GM19351 (cell line): ENCODE measurements at regions not wholly inside any gene's neighbourhood (a gene's known extent, or its start where the extent isn't known, plus 50 kb on each side); places are given as distances from the start of the nearest gene placed in this dataset.

ENCODE experiments used
- ATAC-seq: cut with Tn5 transposase; IDR thresholded peaks from one replicate; pipeline ENCODE4 v1.9.1; 2021; ENCODE audit warnings: mild to moderate bottlenecking, moderate library complexity; ENCODE audit not compliant: unreplicated experiment

DNA sequence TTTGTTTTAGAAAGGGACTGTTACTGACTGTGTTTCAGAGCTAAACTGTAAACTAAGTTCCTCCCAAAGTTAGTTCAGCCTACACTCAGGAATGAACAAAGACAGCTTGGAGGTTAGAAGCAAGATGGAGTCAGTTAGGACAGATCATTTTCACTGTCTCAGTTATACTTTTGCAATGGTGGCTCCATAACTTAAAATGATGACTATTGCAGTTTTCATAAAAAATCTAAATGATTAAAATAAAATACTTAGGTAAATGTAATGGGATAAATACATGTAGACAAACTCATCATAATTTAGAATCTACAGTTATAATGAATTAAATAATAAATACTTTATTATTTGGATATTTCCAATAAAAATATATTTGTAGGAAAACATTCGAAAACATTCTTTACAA, 590.6 kb downstream of the EPHA7 start:
- ATAC-seq, result no peak

DNA sequence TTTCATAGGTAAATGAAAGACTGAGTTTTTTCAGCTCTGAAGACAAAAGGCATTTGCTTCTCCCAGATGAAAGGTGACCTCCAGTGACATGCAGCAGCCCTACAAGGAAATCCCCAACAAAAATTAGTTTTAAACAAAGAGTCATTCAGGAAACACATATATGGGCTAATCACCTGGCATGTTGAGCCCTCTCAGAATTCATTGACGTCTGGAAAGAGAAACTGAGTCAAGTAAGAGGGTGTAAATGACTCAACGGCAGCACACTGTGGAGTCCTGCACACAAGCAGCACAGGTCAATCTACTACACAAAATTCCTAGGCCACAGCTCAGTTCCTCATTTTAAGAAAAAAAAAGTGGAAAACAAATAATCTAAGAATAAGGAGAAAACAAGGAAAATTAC, 592.3 kb downstream of the EPHA7 start:
- no peak for ATAC-seq

DNA sequence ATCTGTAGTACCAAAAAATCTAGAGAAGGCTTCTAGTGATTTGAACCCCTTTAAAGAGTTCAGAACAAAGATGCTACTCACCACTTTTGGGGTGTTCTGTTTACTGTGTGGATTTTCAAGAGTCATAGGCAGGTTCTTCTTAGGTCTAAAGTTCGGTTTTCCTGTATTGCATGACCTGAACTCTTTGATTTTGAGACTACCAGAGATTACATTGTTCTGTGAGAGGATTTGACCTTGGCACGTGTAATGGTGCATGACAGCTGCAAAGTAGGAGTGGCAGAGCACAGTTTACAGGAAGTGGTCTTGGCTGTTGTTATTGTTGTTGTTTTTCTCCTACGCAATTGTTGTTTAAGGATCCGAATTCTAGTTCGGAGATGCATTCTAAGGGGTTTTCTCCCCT, 592.7 kb downstream of the EPHA7 start:
- no peak for ATAC-seq

DNA sequence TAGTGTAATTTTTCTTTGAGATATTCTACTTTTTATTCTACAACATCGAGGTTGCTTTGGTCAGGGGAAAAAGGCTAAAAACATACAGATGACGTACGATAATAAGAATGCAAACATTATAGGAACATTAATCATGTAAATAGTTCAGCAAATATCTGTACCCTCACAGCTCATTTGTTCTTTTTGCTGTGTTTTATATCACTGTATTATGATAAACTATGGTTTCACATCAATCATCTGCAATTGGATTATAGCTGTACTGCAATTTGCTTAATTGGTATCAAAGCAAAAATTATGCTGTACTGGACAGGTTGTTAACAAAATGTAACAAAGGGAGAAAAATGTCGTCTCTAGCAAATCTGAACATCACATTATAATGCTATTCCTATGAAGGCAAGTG, 597.1 kb downstream of the EPHA7 start:
- no peak for ATAC-seq

DNA sequence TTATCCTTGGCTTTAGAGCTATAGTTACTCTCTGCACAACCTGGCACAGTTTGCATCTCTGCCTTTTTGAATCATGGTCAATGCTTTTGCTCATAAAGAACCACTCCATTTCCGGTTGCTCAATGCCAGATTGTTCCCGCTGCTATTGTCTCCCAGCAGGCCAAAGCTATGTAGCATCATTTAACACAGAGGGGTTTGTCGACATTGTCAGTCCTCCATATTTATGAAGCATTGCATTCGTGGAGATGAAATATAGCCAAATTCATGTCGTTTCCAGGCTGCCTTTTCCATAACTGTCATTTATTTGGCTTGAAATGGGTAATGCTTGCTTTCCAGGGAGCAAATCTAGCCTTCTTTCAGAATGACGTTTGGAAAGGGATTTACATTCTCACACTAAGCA, 598.8 kb downstream of the EPHA7 start:
- no peak for ATAC-seq

DNA sequence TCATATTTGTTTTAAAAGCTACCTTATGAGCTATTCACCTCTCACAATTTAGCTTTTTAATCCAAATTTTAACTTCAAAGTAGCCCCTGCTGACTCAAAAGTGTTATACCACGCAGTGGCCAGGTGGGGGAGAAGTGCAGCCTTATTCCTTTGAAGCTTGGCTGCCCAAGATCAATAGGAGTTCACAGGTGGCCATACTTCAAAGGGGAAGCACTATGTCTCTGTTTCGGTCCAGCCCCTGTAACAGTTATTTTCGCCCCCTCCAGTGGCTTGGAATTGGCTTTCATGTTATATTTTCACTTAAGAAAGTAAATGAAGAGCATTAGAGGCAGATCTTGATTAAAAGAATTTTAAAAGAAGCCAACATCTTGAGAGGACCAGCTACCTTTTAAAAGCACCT, 608.4 kb downstream of the EPHA7 start:
- peak; percentile 100 for ATAC-seq

DNA sequence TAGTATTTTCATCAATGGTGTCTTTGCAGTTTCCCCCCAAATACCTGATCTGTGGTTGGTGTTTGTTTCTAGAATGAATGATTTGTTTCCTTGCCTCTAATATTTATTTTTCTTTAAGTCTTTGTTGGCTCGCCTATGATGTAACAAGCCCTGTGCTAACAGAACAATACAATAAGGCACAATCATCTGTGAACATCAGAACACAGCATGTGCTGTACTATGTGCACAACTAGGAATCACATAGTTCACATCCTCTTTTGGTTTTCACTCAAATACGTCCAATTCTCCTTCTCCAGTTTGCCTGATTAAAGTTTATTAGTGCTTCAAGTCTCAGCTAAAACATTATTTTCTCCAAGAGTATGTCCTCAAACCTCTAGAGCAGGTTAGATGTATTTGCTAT, 613.1 kb downstream of the EPHA7 start:
- no peak for ATAC-seq

DNA sequence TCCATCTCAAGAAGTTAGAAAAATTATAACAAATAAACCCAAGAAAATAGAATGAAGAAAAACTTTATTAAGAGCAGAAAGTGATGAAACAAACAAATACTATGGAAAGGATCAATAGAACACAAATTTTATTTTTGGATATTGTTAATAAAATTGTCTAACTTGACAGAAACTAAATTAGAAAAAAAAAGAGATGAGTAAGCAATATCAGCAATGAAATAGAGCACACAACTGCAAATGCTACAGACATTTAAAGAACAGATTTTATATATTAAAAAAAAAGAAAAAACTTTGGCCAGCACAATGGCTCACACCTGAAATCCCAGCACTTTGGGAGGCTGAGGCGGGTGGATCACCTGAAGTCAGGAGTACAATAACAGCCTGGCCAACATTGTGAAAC, 628.0 kb downstream of the EPHA7 start:
- no peak for ATAC-seq

DNA sequence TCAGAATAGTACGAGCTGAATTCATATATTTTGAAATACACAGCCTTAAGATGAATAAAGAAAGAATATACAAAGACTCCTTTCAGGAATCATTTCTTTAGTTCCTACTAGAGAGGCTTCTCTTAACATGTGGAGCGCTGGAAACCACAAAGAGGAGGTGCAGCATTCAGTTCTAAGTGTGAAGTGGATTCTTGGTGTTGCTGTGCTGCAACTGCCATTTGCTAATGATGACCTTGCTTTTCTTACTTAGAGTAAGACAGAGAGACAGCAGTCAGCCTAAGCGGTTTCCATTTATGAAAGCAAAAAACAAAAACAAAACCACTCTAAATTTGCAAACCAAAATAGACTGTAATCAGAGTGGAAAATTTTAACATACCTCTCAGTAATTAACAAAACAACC, 629.0 kb downstream of the EPHA7 start:
- no peak for ATAC-seq

DNA sequence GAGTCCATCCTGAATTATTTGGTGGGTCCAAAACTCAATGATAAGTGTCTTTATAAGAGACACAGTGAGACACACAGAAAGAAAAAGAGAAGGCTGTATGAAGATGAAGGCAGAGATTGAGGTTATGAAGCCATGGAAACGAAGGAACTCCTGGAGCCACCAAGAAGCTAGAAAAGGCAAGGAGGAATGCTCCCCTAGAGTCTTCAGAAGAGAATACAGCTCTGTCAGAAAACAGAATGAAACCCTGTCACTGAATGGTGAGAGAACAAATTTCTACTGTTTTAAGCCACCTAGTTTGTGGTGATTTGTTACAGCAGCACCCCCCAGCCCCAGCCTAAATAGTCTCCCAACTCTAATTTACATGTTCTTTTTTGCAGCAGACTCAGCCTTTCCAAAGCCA, 635.1 kb downstream of the EPHA7 start:
- no peak for ATAC-seq

DNA sequence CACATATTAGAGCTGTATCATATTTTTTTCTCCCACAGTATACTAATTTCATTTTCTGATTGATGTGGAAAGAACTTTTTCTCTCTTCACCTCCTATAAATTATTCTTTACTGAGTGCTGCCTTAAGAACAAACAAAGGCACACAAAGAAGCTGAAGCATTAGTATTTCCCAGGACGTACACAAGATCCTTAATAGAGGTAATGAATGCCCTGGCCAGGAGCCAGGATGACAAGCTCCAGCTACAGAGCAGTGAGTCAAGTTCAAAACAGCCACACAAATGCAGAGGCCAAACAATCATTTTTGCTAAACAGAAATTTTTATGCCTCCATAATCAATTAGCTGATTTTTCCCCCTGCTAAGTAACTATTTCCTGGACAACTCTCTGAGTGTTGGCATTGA, 639.6 kb downstream of the EPHA7 start:
- ATAC-seq, result no peak

DNA sequence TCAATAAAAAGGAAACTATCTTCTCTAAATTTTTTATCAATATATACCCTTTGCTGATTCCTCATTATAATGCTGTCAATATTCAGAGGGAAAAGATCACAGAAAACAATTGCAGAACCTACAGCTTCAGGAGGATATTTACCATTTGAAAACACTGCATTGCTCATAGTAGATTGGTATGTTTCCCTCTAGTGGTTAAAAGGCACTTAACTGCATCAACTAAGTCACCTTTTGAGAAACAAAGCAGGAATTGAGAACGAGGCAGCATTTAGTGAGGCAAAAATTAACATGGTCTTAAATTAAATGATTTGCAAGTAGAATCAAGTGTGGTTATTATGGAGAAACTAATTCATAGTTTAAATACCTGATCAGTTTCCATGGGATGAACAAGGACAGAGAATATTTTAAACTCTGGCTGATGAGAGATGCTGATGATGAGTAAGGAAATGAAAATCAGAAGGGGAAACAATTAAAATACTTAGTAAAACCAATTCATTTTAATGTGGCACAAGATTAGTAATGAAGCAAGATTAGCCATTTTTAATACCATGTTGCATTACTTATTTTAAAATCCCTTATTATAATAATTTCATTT, 642.1 kb downstream of the EPHA7 start:
- ATAC-seq, result peak; percentile 82

DNA sequence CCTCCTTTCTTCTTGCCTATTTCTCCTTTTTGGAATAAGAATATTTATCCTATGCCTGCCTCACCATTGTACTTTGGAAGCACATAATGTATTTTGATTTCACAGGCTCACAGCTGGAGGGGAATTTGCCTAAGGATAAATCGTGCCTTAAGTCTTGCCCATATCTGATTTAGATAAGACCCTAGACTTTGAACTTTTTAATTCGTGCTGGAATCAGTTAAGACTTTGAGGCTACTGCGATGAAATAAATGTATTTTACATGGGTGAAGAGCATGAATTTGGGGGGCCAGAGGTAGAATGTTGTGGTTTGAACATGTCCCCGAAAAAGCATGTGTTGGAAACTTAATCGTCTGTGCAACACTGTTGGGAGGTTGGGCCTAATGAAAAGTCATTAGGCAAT, 648.8 kb downstream of the EPHA7 start:
- ATAC-seq, result no peak

DNA sequence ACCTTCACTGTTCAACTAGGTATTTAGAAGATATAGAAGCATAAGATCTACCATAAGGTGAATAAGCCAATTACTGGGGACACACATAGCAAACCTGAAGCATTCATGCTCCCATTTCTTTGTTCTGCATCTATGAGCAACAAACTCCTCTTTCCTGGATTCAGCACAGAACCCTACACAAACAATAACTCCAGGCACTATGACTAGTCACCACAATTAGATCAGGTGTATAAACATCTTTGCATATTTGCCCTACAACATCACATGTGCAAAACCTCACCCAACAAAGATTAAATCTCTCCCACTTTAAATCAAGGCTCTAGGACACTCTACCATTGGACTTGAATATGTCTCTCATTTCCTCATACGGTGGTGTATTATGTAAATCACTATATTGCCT, 652.3 kb downstream of the EPHA7 start:
- ATAC-seq, result no peak

DNA sequence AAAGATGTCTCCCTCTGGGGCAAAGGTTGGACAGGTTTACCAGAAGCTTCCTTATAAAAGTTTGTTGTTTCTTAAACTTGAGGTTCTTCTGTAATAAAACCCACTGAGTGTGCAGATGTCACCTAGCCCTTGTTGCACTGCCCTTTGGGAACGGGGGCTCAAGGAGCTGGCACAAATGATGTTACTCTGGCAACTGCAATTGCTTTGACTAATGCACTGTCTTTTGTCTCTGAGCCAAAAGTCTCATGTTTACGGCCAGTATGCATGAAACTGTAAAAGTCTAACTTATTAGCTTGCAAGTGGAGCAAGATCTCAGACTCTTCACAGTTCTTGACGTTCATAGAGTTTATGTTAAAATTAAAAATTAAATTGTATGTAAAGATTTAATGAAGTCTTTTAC, 655.7 kb downstream of the EPHA7 start:
- ATAC-seq, result no peak

DNA sequence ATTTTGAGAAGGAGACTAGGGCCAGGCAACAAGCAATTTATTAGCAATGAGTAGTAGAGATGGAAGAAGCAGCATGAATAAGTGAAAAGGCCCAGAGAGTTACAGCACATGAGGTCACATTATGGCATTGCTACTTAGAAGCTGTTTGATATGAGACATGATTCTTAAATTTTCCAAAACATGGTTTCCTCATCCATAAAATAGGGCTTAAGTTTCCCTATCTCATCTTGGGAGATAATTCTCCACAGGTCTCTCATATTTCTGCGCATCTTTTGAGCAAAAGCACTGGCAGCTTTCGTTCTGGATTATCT, 656.1 kb downstream of the EPHA7 start:
- ATAC-seq, result no peak

DNA sequence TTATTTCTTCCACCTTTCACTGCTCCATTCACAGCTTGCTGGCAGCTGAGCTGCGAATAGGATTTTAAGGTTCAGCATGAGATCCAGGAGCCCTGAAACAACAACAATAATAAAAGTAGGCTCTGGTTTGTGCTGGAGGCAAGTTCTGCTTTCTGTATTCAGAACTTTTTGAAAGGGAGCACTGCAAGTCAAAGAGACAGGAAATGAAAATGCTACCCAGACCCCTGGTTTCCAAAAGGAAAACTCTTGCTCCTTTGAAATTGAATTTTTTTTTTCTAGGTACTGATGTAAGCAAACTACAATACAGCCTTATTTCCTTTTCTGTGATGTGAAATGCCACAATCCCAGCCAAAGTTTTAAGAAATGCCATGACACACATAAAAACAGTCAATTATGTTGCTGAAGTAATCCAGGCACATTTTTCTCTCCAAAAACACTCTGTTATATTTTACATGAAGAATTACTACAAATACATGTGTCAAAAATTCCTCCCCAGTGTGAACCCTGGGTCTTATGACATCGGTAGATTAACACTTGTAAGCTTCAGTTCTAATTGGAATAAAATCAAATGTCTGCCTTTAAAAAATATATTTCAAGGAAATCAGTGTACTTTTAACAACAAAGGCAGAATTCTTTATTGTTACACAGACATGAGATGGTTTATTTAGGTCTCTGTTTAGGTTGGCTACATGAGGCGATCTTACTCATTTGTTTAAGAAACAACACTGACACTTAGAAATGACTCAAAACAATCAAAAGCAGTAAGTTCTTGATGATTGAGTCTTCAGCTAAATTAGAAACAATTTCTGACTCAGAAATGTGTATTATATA, 656.7 kb downstream of the EPHA7 start:
- ATAC-seq, result no peak

DNA sequence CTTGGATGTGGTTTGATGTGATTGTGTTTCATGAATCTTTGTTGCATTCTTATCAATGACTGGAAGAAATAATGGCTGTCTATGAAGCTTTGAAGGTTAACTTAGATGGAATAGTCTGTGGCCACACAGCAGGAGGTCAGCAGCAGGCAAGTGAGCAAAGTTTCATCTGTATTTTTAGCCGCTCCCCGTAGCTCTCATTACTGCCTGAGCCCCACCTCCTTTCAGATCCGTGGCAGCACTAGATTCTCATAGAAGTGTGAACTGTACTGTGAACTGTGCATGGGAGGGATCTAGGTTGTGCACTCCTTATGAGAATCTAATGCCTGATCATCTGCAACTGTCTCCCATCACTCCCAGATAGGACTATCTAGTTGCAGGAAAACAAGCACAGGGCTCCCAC, 660.2 kb downstream of the EPHA7 start:
- ATAC-seq, result no peak

DNA sequence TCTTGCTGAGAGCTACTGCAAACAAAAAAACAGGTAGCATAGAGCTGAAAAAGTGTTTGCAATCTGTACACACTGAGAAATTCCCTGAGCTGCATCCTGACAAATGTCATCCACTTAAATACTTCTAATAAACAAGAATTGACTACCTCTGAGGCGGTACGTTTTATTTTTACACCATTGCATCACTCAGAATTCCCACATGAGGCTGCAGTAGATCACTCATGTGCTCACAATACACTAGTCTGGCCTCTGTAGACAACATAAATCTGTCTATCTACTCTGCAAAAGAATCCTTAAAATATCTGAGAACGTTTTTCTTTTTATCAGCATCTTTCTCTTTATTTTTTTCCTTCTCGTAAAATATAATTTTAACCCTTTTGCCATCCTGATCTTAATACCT, 661.4 kb downstream of the EPHA7 start:
- ATAC-seq, result no peak

DNA sequence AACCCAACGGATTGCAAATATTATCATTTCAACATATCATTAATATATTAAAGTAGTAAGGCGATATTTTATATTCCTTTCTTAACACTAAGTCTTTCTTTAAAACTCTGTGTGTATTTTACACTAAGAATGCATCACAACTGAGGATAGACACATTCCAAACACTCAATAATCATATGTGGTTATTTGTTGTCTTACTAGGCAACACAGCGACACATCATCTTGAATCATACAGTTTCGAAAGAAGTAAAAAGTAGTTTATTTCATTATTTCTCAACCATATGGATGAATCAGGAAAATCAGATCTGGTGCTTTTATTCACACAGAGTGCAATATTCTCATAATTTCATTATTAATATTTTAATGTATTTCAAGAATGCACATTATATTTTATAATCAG, 662.4 kb downstream of the EPHA7 start:
- no peak for ATAC-seq

DNA sequence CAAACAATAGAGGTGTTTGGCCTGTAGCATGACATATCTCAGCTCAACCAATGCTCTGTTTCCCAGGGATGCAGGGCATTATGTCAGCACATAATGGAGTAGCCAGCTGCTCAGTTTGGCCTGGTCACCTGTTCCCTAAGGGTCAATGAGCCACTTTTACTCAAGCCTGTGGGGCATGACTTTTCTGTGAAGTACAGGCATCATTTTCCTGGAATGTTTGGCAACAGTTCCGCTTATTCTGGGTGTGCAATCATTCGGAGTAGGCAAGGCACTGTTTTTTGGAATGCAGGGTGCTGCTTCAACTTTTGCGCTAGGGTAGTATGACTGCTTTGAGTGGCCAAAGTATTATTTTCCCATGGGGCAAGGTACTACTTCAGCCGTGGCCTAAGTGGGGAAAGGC, 665.4 kb downstream of the EPHA7 start:
- ATAC-seq, result no peak

DNA sequence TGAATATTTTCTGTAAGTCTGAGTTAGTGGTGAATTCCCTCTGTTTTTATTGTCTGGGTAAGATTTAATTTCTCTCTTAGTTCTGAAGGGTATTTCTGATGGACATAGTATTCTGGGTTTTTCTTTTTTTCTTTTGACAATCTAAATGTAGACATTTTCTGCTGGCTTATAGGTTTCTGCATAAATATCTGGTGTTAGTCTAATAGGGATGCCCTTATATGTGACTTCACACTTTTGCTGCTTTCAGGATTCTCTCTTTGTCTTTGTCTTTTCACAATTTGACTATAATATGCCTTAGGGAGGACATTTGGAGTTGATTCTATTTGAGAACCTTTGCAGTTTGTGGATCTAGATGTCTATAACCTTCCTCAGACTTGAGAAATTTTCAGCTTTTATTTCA, 667.2 kb downstream of the EPHA7 start:
- ATAC-seq, result no peak

DNA sequence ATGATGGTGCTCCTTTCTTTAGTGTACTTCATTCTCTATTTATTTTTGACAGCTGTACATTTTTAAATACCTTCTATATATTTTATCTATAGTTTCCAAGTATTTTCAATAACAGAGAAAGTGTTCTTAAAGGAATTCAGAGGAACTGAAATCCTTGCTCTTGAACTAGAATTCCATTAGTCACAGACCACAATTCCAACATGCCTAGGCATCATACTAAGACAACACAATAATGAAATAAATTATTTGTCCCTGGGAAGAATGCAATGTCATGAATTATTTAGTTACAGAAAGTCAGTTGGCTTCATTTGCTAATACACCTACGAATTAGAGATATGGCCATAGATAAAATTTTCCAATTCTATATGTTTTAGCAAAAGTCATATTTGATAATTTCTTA, 671.2 kb downstream of the EPHA7 start:
- no peak for ATAC-seq
